ENCODE measurements at regions not wholly inside any gene's neighbourhood (a gene's known extent, or its start where the extent isn't known, plus 50 kb on each side); places are given as distances from the start of the nearest gene placed in this dataset.

DNA sequence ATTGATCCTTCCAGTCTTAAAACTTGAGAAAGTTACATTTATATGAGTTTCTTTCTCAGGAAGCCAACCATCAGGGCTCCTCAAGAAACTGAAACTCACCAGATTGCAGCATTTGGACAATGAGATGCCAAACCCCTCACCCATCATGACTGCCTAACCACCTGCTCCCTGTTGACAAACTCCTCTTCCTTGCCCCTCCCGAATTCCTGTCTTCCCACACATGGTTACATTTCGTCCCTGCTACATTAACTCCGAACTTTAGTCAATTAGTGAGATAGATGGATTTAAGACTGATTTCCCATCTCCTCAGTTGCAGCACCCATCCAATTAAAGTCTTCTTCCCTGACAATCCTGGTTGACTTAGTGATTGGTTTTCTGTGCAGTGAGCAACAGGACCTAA lies 118.7 kb downstream of the ZNF330 start:
- TF ChIP-seq, protein P1, sequence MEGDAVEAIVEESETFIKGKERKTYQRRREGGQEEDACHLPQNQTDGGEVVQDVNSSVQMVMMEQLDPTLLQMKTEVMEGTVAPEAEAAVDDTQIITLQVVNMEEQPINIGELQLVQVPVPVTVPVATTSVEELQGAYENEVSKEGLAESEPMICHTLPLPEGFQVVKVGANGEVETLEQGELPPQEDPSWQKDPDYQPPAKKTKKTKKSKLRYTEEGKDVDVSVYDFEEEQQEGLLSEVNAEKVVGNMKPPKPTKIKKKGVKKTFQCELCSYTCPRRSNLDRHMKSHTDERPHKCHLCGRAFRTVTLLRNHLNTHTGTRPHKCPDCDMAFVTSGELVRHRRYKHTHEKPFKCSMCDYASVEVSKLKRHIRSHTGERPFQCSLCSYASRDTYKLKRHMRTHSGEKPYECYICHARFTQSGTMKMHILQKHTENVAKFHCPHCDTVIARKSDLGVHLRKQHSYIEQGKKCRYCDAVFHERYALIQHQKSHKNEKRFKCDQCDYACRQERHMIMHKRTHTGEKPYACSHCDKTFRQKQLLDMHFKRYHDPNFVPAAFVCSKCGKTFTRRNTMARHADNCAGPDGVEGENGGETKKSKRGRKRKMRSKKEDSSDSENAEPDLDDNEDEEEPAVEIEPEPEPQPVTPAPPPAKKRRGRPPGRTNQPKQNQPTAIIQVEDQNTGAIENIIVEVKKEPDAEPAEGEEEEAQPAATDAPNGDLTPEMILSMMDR (IDR thresholded peaks at IDR 0.05) = no peak
- no peak for TF ChIP-seq POLR2A (IDR thresholded peaks at IDR 0.05)
- no peak for TF ChIP-seq EP300 (IDR thresholded peaks at IDR 0.05)

All from gastroesophageal sphincter (tissue), 3 donors.